ENCODE measurements at regions not wholly inside any gene's neighbourhood (a gene's known extent, or its start where the extent isn't known, plus 50 kb on each side); places are given as distances from the start of the nearest gene placed in this dataset.

DNA sequence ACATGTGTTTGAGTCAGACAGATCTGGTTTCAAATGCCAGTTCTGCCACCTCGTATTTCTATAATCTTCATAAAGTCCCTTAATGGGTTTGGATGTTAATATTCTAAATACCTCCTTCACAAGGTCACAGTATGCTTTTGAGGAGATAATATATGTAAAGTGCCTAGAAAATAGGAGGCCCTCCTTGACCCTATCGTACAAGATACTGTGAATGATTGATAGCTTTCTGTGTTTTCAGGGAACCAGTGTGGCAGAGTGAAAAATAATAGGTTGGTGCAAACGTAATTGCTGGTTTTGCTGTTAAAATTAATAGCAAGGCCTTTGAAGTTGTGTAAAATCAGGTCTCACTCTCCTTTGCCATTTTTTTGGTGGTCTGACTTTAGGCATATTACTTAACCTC, 77.5 kb upstream of the SCEL start:
- WGBS (ENCODE audit: low lambda C conversion rate, missing lambda C conversion rate), result 44% methylated on average over 3 of the region's 3 CpGs
- H2AFZ ChIP-seq, result no peak overlapping the region
- TF ChIP-seq, protein P1, sequence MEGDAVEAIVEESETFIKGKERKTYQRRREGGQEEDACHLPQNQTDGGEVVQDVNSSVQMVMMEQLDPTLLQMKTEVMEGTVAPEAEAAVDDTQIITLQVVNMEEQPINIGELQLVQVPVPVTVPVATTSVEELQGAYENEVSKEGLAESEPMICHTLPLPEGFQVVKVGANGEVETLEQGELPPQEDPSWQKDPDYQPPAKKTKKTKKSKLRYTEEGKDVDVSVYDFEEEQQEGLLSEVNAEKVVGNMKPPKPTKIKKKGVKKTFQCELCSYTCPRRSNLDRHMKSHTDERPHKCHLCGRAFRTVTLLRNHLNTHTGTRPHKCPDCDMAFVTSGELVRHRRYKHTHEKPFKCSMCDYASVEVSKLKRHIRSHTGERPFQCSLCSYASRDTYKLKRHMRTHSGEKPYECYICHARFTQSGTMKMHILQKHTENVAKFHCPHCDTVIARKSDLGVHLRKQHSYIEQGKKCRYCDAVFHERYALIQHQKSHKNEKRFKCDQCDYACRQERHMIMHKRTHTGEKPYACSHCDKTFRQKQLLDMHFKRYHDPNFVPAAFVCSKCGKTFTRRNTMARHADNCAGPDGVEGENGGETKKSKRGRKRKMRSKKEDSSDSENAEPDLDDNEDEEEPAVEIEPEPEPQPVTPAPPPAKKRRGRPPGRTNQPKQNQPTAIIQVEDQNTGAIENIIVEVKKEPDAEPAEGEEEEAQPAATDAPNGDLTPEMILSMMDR (IDR thresholded peaks at IDR 0.05; ENCODE audit: poor library complexity), result no peak
- no peak for TF ChIP-seq EZH2phosphoT487 (IDR thresholded peaks at IDR 0.05; ENCODE audit: low read depth, severe bottlenecking, unreplicated experiment)
- no peak for TF ChIP-seq EZH2 (IDR thresholded peaks at IDR 0.05; ENCODE audit: borderline replicate concordance)
- no peak overlapping the region for H3K4me3 ChIP-seq
- no peaks in the 10 kb centered on the region for H3K36me3 ChIP-seq (replicated peaks; ENCODE audit: insufficient read depth, low read depth)
- H3K4me2 ChIP-seq, result no peak overlapping the region
- no peaks in the 10 kb centered on the region for H3K4me1 ChIP-seq (ENCODE audit: insufficient read depth)
- no peak overlapping the region for H3K27ac ChIP-seq
- H3K27me3 ChIP-seq, result no peaks in the 10 kb centered on the region
- DNase-seq (ENCODE audit: low spot score), result no peak
- no peaks in the 10 kb centered on the region for H4K20me1 ChIP-seq (ENCODE audit: insufficient read depth, poor library complexity, severe bottlenecking)
- no peaks in the 10 kb centered on the region for H3K9me2 ChIP-seq (replicated peaks; ENCODE audit: insufficient read depth)
- no peaks in the 10 kb centered on the region for H3K9me3 ChIP-seq (ENCODE audit: low read depth)
- H3K79me2 ChIP-seq, result no peaks in the 10 kb centered on the region

DNA sequence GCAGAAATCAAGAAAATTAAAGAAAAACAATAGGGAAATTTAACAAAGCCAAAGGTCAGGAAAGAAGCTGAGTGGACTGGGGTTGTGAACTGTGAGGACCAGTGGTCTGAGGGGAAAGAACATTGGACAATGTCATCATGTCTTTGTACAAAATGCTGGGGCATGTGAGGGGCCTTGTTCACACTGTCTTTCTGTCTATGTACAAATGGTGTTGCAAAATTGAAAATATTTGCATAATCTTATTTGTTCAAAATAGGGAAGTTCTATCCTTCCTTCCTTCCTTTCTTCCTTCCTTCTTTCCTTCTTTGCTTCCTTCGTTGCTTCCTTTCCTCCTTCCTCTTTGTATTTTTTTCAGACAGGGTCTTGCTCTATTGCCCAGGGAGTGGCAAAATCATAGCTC, 79.2 kb upstream of the SCEL start:
- no peaks in the 10 kb centered on the region for H3K79me2 ChIP-seq
- H3K27me3 ChIP-seq, result no peaks in the 10 kb centered on the region
- H3K4me2 ChIP-seq, result no peak overlapping the region
- H3K27ac ChIP-seq, result no peak overlapping the region
- H3K4me1 ChIP-seq (ENCODE audit: insufficient read depth), result no peaks in the 10 kb centered on the region
- no peaks in the 10 kb centered on the region for H3K9me2 ChIP-seq (replicated peaks; ENCODE audit: insufficient read depth)
- no peaks in the 10 kb centered on the region for H3K36me3 ChIP-seq (replicated peaks; ENCODE audit: insufficient read depth, low read depth)
- TF ChIP-seq, protein P1 (IDR thresholded peaks at IDR 0.05; ENCODE audit: poor library complexity), result no peak
- TF ChIP-seq EZH2 (IDR thresholded peaks at IDR 0.05; ENCODE audit: borderline replicate concordance), result no peak
- TF ChIP-seq EZH2phosphoT487 (IDR thresholded peaks at IDR 0.05; ENCODE audit: low read depth, severe bottlenecking, unreplicated experiment), result no peak
- H3K4me3 ChIP-seq, result no peak overlapping the region
- no peaks in the 10 kb centered on the region for H4K20me1 ChIP-seq (ENCODE audit: insufficient read depth, poor library complexity, severe bottlenecking)
- H2AFZ ChIP-seq, result no peak overlapping the region
- H3K9me3 ChIP-seq (ENCODE audit: low read depth), result no peaks in the 10 kb centered on the region
- 90% methylated on average over 1 of the region's 1 CpG for WGBS (ENCODE audit: low lambda C conversion rate, missing lambda C conversion rate)
- DNase-seq (ENCODE audit: low spot score), result no peak

DNA sequence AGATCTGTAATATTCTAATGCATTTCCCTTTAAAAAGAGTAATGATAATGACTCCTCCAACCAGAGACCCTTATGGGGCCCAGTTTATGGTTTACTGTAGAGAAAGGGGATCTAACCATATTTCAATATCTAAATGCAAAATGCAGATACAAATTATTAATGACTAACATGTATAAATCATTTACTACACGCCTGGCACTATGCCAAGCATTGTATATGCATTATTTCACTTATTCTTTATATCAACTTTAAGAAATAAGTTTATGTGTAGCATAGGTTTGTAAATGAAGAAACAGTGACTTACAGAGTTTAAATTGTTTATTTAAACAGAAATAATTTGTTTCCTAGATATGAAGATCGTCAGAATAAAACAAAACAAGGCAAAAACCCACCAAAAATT, 86.2 kb upstream of the SCEL start:
- no peak overlapping the region for H2AFZ ChIP-seq
- no peaks in the 10 kb centered on the region for H3K4me1 ChIP-seq (ENCODE audit: insufficient read depth)
- TF ChIP-seq, protein P1 (IDR thresholded peaks at IDR 0.05; ENCODE audit: poor library complexity), result no peak
- TF ChIP-seq EZH2phosphoT487 (IDR thresholded peaks at IDR 0.05; ENCODE audit: low read depth, severe bottlenecking, unreplicated experiment) (no peak), EZH2 (IDR thresholded peaks at IDR 0.05; ENCODE audit: borderline replicate concordance) (no peak)
- no peak overlapping the region for H3K4me2 ChIP-seq
- H3K9me3 ChIP-seq (ENCODE audit: low read depth), result no peaks in the 10 kb centered on the region
- no peaks in the 10 kb centered on the region for H3K79me2 ChIP-seq
- no peaks in the 10 kb centered on the region for H4K20me1 ChIP-seq (ENCODE audit: insufficient read depth, poor library complexity, severe bottlenecking)
- 91% methylated on average over 2 of the region's 2 CpGs for WGBS (ENCODE audit: low lambda C conversion rate, missing lambda C conversion rate)
- no peaks in the 10 kb centered on the region for H3K9me2 ChIP-seq (replicated peaks; ENCODE audit: insufficient read depth)
- H3K36me3 ChIP-seq (replicated peaks; ENCODE audit: insufficient read depth, low read depth), result no peaks in the 10 kb centered on the region
- H3K27ac ChIP-seq, result no peak overlapping the region
- H3K4me3 ChIP-seq, result no peak overlapping the region
- no peak for DNase-seq (ENCODE audit: low spot score)
- H3K27me3 ChIP-seq, result no peaks in the 10 kb centered on the region

DNA sequence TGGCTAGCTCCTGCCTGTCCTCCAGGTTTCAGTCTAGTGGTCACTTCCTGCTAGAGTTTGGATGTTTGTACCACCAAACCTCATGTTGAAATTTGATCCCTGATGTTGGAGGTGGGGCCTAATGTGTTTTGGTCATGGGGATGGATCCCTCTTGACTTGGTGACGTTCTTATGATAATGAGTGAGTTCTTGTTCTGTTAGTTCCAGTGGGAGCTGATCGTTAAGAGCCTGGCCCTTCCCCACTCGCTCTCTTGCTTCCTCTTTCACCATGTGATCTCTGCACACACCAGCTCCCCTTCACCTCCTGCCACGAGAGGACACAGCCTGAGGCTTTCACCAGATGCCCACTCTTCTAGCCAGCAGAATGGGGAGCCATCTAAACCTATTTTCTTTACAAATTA, 86.8 kb upstream of the SCEL start:
- no peaks in the 10 kb centered on the region for H3K36me3 ChIP-seq (replicated peaks; ENCODE audit: insufficient read depth, low read depth)
- no peaks in the 10 kb centered on the region for H3K79me2 ChIP-seq
- DNase-seq (ENCODE audit: low spot score), result no peak
- H3K27me3 ChIP-seq, result no peaks in the 10 kb centered on the region
- H3K9me3 ChIP-seq (ENCODE audit: low read depth), result no peaks in the 10 kb centered on the region
- no peak overlapping the region for H3K4me2 ChIP-seq
- 60% methylated on average over 4 of the region's 4 CpGs for WGBS (ENCODE audit: low lambda C conversion rate, missing lambda C conversion rate)
- no peak overlapping the region for H2AFZ ChIP-seq
- H4K20me1 ChIP-seq (ENCODE audit: insufficient read depth, poor library complexity, severe bottlenecking), result no peaks in the 10 kb centered on the region
- no peak overlapping the region for H3K4me3 ChIP-seq
- no peaks in the 10 kb centered on the region for H3K4me1 ChIP-seq (ENCODE audit: insufficient read depth)
- TF ChIP-seq, protein P1 (IDR thresholded peaks at IDR 0.05; ENCODE audit: poor library complexity), result no peak
- H3K27ac ChIP-seq, result no peak overlapping the region
- no peaks in the 10 kb centered on the region for H3K9me2 ChIP-seq (replicated peaks; ENCODE audit: insufficient read depth)

All from hepatocyte (in vitro differentiated cells).